Thoracic aorta (tissue), 2 donors: ENCODE measurements at regions not wholly inside any gene's neighbourhood (a gene's known extent, or its start where the extent isn't known, plus 50 kb on each side); places are given as distances from the start of the nearest gene placed in this dataset.

Experiments used
- ATAC-seq: fragments of 150-250 bp; one replicate; pipeline ENCODE4 v1.8.0; 2017; ENCODE audit warnings: low read depth; ENCODE audit not compliant: insufficient number of reproducible peaks, low FRiP score
- DNase-seq: peaks from one replicate; pipeline ENCODE4 v3.0.0-alpha.2; 2020; ENCODE audit warnings: low spot score
- H3K27ac ChIP-seq, 2 donors: fragments of 200-600 bp; sonication (generic); 1 replicate in 1 of 2; 2 replicates in 1 of 2; pipeline ENCODE4 v1.5.1; 2016; ENCODE audit warnings: mild to moderate bottlenecking in 2 of 2, moderate library complexity in 2 of 2
- H3K27me3 ChIP-seq: fragments of 200-600 bp; sonication (generic); replicated peaks from 2 replicates; pipeline ENCODE4 v1.6.0; 2016; ENCODE audit warnings: mild to moderate bottlenecking; ENCODE audit not compliant: insufficient read depth
- H3K36me3 ChIP-seq: fragments of 200-600 bp; sonication (generic); one replicate; pipeline ENCODE4 v1.5.1; 2016
- H3K4me1 ChIP-seq, 2 donors: fragments of 200-600 bp; sonication (generic); 1 replicate in 1 of 2; 2 replicates in 1 of 2; pipeline versions ENCODE4 v1.5.1 to v1.6.0; 2016; ENCODE audit warnings: low read depth in 2 of 2, mild to moderate bottlenecking in 1 of 2; ENCODE audit not compliant: control insufficient read depth in 1 of 2
- H3K4me3 ChIP-seq: fragments of 200-600 bp; sonication (generic); 2 replicates; pipeline ENCODE4 v1.5.1; 2016; ENCODE audit warnings: mild to moderate bottlenecking
- H3K9me3 ChIP-seq: fragments of 200-600 bp; sonication (generic); 2 replicates; pipeline ENCODE4 v1.5.1; 2016
- TF ChIP-seq, protein P1 (sequence below): fragments of 200-600 bp; sonication (generic); IDR thresholded peaks from one replicate; pipeline ENCODE4 v1.5.1; 2019; ENCODE audit warnings: antibody characterized with exemption

DNA sequence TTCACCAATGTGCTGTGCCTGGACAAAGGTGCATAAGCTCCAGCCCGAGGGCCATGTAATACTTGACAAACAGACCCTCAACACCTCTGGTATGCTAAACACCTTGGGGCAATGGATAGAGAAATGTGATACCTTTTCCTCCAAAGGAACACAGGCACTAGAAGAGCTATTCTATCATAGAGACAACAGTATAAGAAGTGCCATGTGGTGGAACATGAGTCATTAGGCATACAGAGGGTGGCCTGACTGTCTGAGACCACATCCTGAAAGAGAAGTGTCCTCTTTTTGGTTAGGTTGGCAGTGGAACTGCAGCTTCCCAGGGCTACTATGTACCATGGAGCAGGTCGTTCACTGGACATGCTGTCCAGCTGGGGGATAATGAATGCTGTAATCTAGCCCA, 153.9 kb downstream of the INSIG2 start:
- Histone ChIP-seq H3K27me3 (no peaks in the 10 kb centered on the region), H3K9me3 (no peaks in the 10 kb centered on the region), H3K27ac (no peak overlapping the region), H3K4me3 (no peak overlapping the region), H3K36me3 (no peaks in the 10 kb centered on the region), H3K4me1 (no peaks in the 10 kb centered on the region)
- TF ChIP-seq, protein P1, sequence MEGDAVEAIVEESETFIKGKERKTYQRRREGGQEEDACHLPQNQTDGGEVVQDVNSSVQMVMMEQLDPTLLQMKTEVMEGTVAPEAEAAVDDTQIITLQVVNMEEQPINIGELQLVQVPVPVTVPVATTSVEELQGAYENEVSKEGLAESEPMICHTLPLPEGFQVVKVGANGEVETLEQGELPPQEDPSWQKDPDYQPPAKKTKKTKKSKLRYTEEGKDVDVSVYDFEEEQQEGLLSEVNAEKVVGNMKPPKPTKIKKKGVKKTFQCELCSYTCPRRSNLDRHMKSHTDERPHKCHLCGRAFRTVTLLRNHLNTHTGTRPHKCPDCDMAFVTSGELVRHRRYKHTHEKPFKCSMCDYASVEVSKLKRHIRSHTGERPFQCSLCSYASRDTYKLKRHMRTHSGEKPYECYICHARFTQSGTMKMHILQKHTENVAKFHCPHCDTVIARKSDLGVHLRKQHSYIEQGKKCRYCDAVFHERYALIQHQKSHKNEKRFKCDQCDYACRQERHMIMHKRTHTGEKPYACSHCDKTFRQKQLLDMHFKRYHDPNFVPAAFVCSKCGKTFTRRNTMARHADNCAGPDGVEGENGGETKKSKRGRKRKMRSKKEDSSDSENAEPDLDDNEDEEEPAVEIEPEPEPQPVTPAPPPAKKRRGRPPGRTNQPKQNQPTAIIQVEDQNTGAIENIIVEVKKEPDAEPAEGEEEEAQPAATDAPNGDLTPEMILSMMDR: no peak
- DNase-seq (no peak), ATAC-seq (no peak)

DNA sequence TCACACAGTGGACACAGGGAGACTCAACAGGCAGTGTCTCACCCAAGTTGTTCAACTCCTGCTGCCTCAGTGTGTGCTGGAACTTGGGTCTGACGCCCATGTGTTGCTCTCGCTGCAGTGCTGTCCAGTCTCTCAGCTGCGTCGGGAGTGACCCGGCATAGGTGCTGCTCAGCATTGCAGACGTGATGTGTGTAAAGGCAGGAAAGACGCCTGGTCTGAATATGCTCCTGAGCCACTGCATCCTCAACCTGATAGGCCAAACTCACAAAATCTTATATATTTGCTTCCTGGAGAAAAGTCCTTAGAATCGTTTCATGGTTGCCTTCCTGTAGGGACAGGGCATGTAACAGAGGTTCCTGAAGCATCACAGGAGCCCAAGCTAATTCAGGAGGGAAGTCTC, 152.9 kb downstream of the INSIG2 start:
- Histone ChIP-seq H3K36me3 (no peaks in the 10 kb centered on the region), H3K27me3 (no peaks in the 10 kb centered on the region), H3K4me1 (no peaks in the 10 kb centered on the region), H3K27ac (no peak overlapping the region), H3K4me3 (no peak overlapping the region), H3K9me3 (no peaks in the 10 kb centered on the region)
- TF ChIP-seq, protein P1: no peak
- DNase-seq (no peak), ATAC-seq (no peak)

DNA sequence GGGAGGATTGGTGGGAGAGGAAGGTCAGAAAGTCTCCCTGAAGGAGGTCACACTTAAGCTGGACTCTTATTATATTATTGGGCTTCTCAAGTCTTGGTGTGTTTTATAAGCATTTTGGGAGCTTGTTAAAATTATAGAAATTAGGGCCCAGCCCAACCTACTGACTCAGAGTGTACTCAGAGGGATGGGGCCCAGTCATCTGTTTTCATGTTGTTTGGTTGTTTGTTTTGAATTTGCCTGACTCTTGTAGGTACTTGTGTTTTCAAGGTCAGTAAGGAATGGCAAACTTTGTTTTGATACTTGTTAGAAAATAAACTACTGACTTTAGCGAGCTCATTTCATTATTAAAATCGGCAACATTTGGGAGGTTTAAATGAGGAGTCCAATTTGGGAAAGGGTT, 152.0 kb downstream of the INSIG2 start:
- no peaks in the 10 kb centered on the region for H3K27me3 ChIP-seq
- no peak overlapping the region for H3K4me3 ChIP-seq
- TF ChIP-seq, protein P1: no peak
- no peak overlapping the region for H3K27ac ChIP-seq
- H3K4me1 ChIP-seq: no peaks in the 10 kb centered on the region
- no peaks in the 10 kb centered on the region for H3K9me3 ChIP-seq
- no peaks in the 10 kb centered on the region for H3K36me3 ChIP-seq
- no peak for ATAC-seq
- DNase-seq: no peak

DNA sequence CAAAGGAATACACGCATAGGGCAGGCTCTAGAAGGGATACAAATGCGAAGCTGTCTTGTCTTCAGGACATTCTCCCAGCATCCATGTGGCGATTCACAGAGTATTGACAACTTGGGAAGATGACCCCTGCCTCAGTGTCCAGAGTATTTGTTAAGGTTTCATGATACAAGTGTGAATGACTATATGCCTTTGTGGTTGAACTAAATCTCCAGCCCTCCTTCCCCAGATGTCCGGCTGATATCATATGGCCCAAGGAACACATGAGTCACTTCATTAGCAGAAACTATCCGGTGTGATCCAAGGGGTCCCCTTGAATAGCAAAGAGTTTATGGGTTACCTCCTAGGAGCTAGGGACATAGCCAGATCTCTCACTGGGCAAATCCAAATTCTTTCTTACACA, 151.0 kb downstream of the INSIG2 start:
- DNase-seq (no peak), ATAC-seq (no peak)
- Histone ChIP-seq H3K27ac (no peak overlapping the region), H3K9me3 (no peaks in the 10 kb centered on the region), H3K4me3 (no peak overlapping the region), H3K27me3 (no peaks in the 10 kb centered on the region), H3K4me1 (no peaks in the 10 kb centered on the region), H3K36me3 (no peaks in the 10 kb centered on the region)
- TF ChIP-seq, protein P1: no peak

DNA sequence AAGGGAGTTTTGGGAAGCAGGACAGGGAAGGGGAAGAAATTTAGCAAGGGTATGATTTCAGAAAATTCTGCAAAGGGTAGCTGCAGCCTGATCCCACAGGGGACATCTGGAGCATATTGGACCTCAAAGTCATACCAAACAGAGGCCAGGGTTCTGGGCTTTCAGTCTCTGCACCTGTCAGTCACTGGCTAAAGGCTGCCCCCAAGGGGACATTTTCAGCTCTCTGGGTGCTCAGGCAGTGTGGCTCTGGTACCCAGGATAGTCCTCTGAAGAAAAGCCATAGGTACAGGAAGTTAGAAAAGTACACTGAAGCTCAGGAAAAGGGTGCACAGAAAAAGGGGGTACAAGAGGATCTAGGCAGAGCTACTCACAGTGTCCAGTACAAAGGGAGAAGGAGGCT, 149.2 kb downstream of the INSIG2 start:
- H3K36me3 ChIP-seq: no peaks in the 10 kb centered on the region
- TF ChIP-seq, protein P1: no peak
- no peak for ATAC-seq

More for the DNA sequence above, 149.2 kb downstream of the INSIG2 start:
- H3K9me3 ChIP-seq: no peaks in the 10 kb centered on the region
- H3K4me3 ChIP-seq: no peak overlapping the region
- no peak overlapping the region for H3K27ac ChIP-seq
- H3K4me1 ChIP-seq: no peaks in the 10 kb centered on the region
- no peaks in the 10 kb centered on the region for H3K27me3 ChIP-seq
- DNase-seq: no peak
